Gastrocnemius medialis (tissue), 4 donors: ENCODE measurements at regions not wholly inside any gene's neighbourhood (a gene's known extent, or its start where the extent isn't known, plus 50 kb on each side); places are given as distances from the start of the nearest gene placed in this dataset.
"Not testable (repeated sequence)": the region's sequence is repeated elsewhere in the genome, so short reads cannot be mapped to it uniquely, and the experiment has no call there.

ENCODE experiments used
- ATAC-seq, 2 donors: fragments of 150-250 bp; one replicate each; pipeline ENCODE4 v1.9.1; 2016
- DNase-seq, 2 donors: peaks; one replicate each; pipeline ENCODE4 v3.0.0-alpha.2; 2019
- H3K27ac ChIP-seq, 4 donors: fragments of 200-600 bp; sonication (generic); 1 replicate in 1 of 4; 2 replicates in 3 of 4; pipeline ENCODE4 v1.5.1; 2016 to 2018; ENCODE audit warnings: mild to moderate bottlenecking in 2 of 4, moderate library complexity in 1 of 4
- H3K27me3 ChIP-seq, 3 donors: fragments of 200-600 bp; sonication (generic) in 2 of 3; 1 replicate in 1 of 3; 2 replicates in 2 of 3; pipeline versions ENCODE4 v1.5.1 to v1.6.0; 2016 to 2019; ENCODE audit warnings: mild to moderate bottlenecking in 1 of 3, moderate library complexity in 1 of 3
- H3K36me3 ChIP-seq, 2 donors: fragments of 200-600 bp; sonication (generic) in 1 of 2; one replicate each; pipeline ENCODE4 v1.5.1; 2017 to 2018
- H3K4me1 ChIP-seq, 2 donors: fragments of 200-600 bp; sonication (generic) in 1 of 2; one replicate each; pipeline ENCODE4 v1.5.1; 2016 to 2017; ENCODE audit warnings: mild to moderate bottlenecking in 2 of 2
- H3K4me3 ChIP-seq, 4 donors: fragments of 200-600 bp; sonication (generic) in 3 of 4; 1 replicate in 1 of 4; 2 replicates in 3 of 4; pipeline ENCODE4 v1.5.1; 2016 to 2019; ENCODE audit warnings: mild to moderate bottlenecking in 2 of 4
- H3K9me3 ChIP-seq, 3 donors: fragments of 200-600 bp; sonication (generic) in 2 of 3; 1 replicate in 1 of 3; 2 replicates in 2 of 3; pipeline ENCODE4 v1.5.1; 2016 to 2019
- POLR2A ChIP-seq, 2 donors: fragments of 450-650 bp; IDR thresholded peaks; one replicate each; pipeline ENCODE4 v1.6.1; 2017; ENCODE audit warnings: antibody characterized with exemption in 2 of 2, mild to moderate bottlenecking in 2 of 2, moderate library complexity in 2 of 2
- in situ Hi-C, 4 donors: fragments of 200-750 bp; cut with MboI; loops; one replicate each; pipeline versions ENCODE4 v1.15.0 to v1.8.0; 2017; ENCODE audit warnings: low sequenced_read_pairs in 4 of 4
- intact Hi-C: fragments of 100-400 bp; cut with DNase I; formaldehyde crosslinking; loops from one replicate; pipeline ENCODE4 v1.15.1; 2023; ENCODE audit warnings: low total_unique reads
- TF ChIP-seq, protein P1 (sequence below), 5 experiments: fragments of 450-650 bp in 3 of 5; fragments of 200-600 bp in 2 of 5; sonication (generic) in 2 of 5; IDR thresholded peaks in 4 of 5; conservative IDR thresholded peaks in 1 of 5; 1 replicate in 4 of 5; 2 replicates in 1 of 5; pipeline ENCODE4 v1.5.1; 2016 to 2019; ENCODE audit warnings: antibody characterized with exemption in 5 of 5, mild to moderate bottlenecking in 3 of 5, moderate library complexity in 3 of 5

DNA sequence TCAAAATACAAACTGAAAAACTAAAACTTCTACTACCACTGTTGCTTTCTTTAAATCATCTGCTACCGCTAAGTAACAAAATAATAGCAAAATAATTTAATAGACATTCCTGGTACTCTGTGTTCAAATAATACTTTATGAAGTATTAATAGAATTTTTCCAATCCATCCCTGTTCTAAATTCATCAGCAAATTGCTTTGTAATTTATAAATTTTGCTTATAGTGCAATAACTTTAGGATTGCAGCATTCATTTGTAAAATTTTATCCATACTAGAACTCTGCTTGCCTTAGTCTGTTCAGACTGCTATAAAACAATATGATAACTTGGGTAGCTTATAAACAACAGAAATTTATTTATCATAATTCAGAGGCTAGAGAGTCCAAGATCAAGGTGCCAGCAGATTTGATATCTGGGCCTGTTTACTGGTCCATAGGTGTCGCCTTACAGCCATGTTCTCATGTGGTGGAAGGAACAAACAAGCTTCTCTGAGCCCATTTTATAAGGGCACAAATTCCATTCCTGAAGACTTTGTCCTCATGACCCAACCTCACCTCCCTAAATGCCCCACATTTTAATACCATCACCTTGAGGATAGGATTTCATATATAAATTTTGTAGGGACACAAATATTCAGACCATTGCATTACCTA, 415.1 kb upstream of the MAP2 start:
- H3K27ac ChIP-seq = no peak overlapping the region
- H3K36me3 ChIP-seq = no peaks in the 10 kb centered on the region
- in situ Hi-C loops = no loop called here
- intact Hi-C loops = no loop called here
- H3K4me3 ChIP-seq = no peak overlapping the region
- H3K9me3 ChIP-seq = no peaks in the 10 kb centered on the region
- ATAC-seq (no peak), DNase-seq (no peak)
- TF ChIP-seq, protein P1, sequence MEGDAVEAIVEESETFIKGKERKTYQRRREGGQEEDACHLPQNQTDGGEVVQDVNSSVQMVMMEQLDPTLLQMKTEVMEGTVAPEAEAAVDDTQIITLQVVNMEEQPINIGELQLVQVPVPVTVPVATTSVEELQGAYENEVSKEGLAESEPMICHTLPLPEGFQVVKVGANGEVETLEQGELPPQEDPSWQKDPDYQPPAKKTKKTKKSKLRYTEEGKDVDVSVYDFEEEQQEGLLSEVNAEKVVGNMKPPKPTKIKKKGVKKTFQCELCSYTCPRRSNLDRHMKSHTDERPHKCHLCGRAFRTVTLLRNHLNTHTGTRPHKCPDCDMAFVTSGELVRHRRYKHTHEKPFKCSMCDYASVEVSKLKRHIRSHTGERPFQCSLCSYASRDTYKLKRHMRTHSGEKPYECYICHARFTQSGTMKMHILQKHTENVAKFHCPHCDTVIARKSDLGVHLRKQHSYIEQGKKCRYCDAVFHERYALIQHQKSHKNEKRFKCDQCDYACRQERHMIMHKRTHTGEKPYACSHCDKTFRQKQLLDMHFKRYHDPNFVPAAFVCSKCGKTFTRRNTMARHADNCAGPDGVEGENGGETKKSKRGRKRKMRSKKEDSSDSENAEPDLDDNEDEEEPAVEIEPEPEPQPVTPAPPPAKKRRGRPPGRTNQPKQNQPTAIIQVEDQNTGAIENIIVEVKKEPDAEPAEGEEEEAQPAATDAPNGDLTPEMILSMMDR (IDR thresholded peaks at IDR 0.05 in 4 of 5, conservative IDR thresholded peaks at IDR 0.05 in 1 of 5) = no peak
- TF ChIP-seq POLR2A (IDR thresholded peaks at IDR 0.05) = no peak
- H3K27me3 ChIP-seq = no peaks in the 10 kb centered on the region
- no peaks in the 10 kb centered on the region for H3K4me1 ChIP-seq

GRCh38 chr2:209018633-209019032, 405.2 kb upstream of the MAP2 start:
- H3K27ac ChIP-seq, ATAC-seq, DNase-seq, intact Hi-C loops, H3K36me3 ChIP-seq, H3K4me1 ChIP-seq, H3K9me3 ChIP-seq, H3K27me3 ChIP-seq, H3K4me3 ChIP-seq, in situ Hi-C loops: not testable (repeated sequence)

- no peak for TF ChIP-seq POLR2A (IDR thresholded peaks at IDR 0.05)
- TF ChIP-seq, protein P1 (IDR thresholded peaks at IDR 0.05 in 4 of 5, conservative IDR thresholded peaks at IDR 0.05 in 1 of 5) = no peak
- intact Hi-C loops (no loop called here), in situ Hi-C loops (no loop called here)
- Histone ChIP-seq H3K27ac (no peak overlapping the region), H3K36me3 (no peaks in the 10 kb centered on the region), H3K4me1 (no peaks in the 10 kb centered on the region), H3K27me3 (no peaks in the 10 kb centered on the region), H3K9me3 (no peaks in the 10 kb centered on the region), H3K4me3 (no peak overlapping the region)
- DNase-seq (no peak), ATAC-seq (no peak)
These were observed 394.6 kb upstream of the MAP2 start for GRCh38 chr2:209029249-209029648.

- no peaks in the 10 kb centered on the region for H3K36me3 ChIP-seq
- H3K9me3 ChIP-seq = no peaks in the 10 kb centered on the region
- DNase-seq (no peak), ATAC-seq (no peak)
- no peak overlapping the region for H3K27ac ChIP-seq
- in situ Hi-C loops (no loop called here), intact Hi-C loops (no loop called here)
- H3K27me3 ChIP-seq = no peaks in the 10 kb centered on the region
- TF ChIP-seq, protein P1 (IDR thresholded peaks at IDR 0.05 in 4 of 5, conservative IDR thresholded peaks at IDR 0.05 in 1 of 5) = no peak
- no peak for TF ChIP-seq POLR2A (IDR thresholded peaks at IDR 0.05)
- no peak overlapping the region for H3K4me3 ChIP-seq
- H3K4me1 ChIP-seq = no peaks in the 10 kb centered on the region
These were observed 379.5 kb upstream of the MAP2 start for GRCh38 chr2:209044307-209044706.

DNA sequence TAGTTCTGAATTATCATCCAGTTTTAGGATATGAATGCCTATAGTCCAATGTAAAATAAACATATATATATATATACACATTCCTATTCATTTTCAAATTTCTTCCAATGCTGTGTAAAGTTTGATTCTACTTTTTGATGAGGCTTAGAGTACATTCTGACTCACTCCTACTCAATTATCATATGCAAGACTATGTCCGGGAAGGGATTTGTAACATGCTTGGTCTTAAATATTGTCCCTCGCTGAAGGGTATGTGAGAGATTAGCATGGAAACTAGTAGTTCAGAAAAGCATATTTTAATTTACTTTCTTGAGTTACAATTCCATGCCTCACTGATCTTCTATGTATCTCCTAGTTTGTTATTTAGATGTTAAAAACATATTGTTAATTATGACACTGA, 377.7 kb upstream of the MAP2 start:
- DNase-seq (no peak), ATAC-seq (no peak)
- Histone ChIP-seq H3K4me1 (no peaks in the 10 kb centered on the region), H3K4me3 (no peak overlapping the region), H3K9me3 (no peaks in the 10 kb centered on the region), H3K27ac (no peak overlapping the region), H3K27me3 (no peaks in the 10 kb centered on the region), H3K36me3 (no peaks in the 10 kb centered on the region)
- in situ Hi-C loops (no loop called here), intact Hi-C loops (no loop called here)
- TF ChIP-seq POLR2A (IDR thresholded peaks at IDR 0.05) = no peak
- TF ChIP-seq, protein P1 (IDR thresholded peaks at IDR 0.05 in 4 of 5, conservative IDR thresholded peaks at IDR 0.05 in 1 of 5) = no peak
